Natural killer cell (primary cell): ENCODE measurements at regions not wholly inside any gene's neighbourhood (a gene's known extent, or its start where the extent isn't known, plus 50 kb on each side); places are given as distances from the start of the nearest gene placed in this dataset.

Experiments used
- ATAC-seq, 3 donors: fragments of 150-1000 bp in 2 of 3; fragments of 200-7000 bp in 1 of 3; cut with Tn5 transposase; 1 replicate in 1 of 3; 2 replicates in 2 of 3; pipeline ENCODE4 v1.10.0; 2021; ENCODE audit warnings: mild to moderate bottlenecking in 2 of 3, moderate library complexity in 2 of 3
- DNase-seq, 2 donors: peaks; one replicate each; pipeline versions ENCODE4 v3.0.0 to v3.0.0-alpha.2; 2013 to 2021; ENCODE audit warnings: mixed read lengths in 1 of 2
- H3K27ac ChIP-seq: one replicate; pipeline ENCODE4 v1.5.1; 2013; ENCODE audit warnings: mild to moderate bottlenecking, low read length
- H3K27me3 ChIP-seq: one replicate; pipeline ENCODE4 v1.6.1; 2013; ENCODE audit warnings: low read length; ENCODE audit not compliant: control insufficient read depth, insufficient read depth
- H3K36me3 ChIP-seq: one replicate; pipeline ENCODE4 v1.6.1; 2013; ENCODE audit warnings: low read length; ENCODE audit not compliant: control insufficient read depth, insufficient read depth
- H3K4me1 ChIP-seq: one replicate; pipeline ENCODE4 v1.6.1; 2013; ENCODE audit warnings: low read length; ENCODE audit not compliant: control insufficient read depth, insufficient read depth
- H3K4me3 ChIP-seq: one replicate; pipeline ENCODE4 v1.5.1; 2013; ENCODE audit warnings: low read length
- H3K9me3 ChIP-seq: one replicate; pipeline ENCODE4 v1.6.1; 2013; ENCODE audit warnings: low read length; ENCODE audit not compliant: control insufficient read depth, insufficient read depth
- H3K27ac Mint-ChIP-seq, 2 donors: one replicate each; pipeline ENCODE4 v1.8.0; 2022; ENCODE audit warnings: mild to moderate bottlenecking in 2 of 2, mixed read lengths in 2 of 2, moderate library complexity in 1 of 2
- H3K27me3 Mint-ChIP-seq, 2 donors: one replicate each; pipeline ENCODE4 v1.8.0; 2022; ENCODE audit warnings: low read depth in 2 of 2, mixed read lengths in 2 of 2
- H3K36me3 Mint-ChIP-seq: one replicate; pipeline ENCODE4 v1.8.0; 2022; ENCODE audit warnings: mixed read lengths
- H3K4me1 Mint-ChIP-seq, 2 donors: one replicate each; pipeline ENCODE4 v1.8.0; 2022; ENCODE audit warnings: mixed read lengths in 2 of 2
- H3K4me3 Mint-ChIP-seq: one replicate; pipeline ENCODE4 v1.8.0; 2022; ENCODE audit warnings: mild to moderate bottlenecking, moderate library complexity, mixed read lengths
- H3K9me3 Mint-ChIP-seq, 2 donors: one replicate each; pipeline ENCODE4 v1.8.0; 2022; ENCODE audit warnings: mixed read lengths in 2 of 2
- WGBS: methylation state at CpG from one replicate; pipeline ENCODE4 v1.1.7; 2013; ENCODE audit warnings: missing lambda C conversion rate; ENCODE audit not compliant: insufficient coverage; 5-methylcytosine and 5-hydroxymethylcytosine counted together
- intact Hi-C: fragments of 100-400 bp; cut with micrococcal nuclease; formaldehyde crosslinking; loops from one replicate; pipeline ENCODE4 v1.14.2; 2022
- TF ChIP-seq, protein P1 (sequence below): fragments of 200-600 bp; IDR thresholded peaks from one replicate; pipeline ENCODE4 v1.8.0; 2022; ENCODE audit warnings: antibody characterized with exemption

GRCh38 chr1:87204921-87205320 is 123.8 kb upstream of the LMO4 start:
- intact Hi-C loops: no loop called here
- WGBS: 29% methylated on average over 4 of the region's 8 CpGs
- DNase-seq: no peak
- Histone ChIP-seq H3K4me1 (peaks cover 8% of the 10 kb centered on the region), H3K27ac (no peak overlapping the region), H3K36me3 (no peaks in the 10 kb centered on the region), H3K4me3 (no peak overlapping the region), H3K9me3 (no peaks in the 10 kb centered on the region), H3K27me3 (no peaks in the 10 kb centered on the region)
- ATAC-seq: no peak
- H3K9me3 Mint-ChIP-seq: peaks cover 0 to 3% of the 10 kb centered on the region in 2 donors
- H3K4me1 Mint-ChIP-seq: peaks cover 38% of the 10 kb centered on the region in 2 donors
- H3K4me3 Mint-ChIP-seq: no peak overlapping the region
- H3K27ac Mint-ChIP-seq: no peak overlapping the region
- TF ChIP-seq, protein P1, sequence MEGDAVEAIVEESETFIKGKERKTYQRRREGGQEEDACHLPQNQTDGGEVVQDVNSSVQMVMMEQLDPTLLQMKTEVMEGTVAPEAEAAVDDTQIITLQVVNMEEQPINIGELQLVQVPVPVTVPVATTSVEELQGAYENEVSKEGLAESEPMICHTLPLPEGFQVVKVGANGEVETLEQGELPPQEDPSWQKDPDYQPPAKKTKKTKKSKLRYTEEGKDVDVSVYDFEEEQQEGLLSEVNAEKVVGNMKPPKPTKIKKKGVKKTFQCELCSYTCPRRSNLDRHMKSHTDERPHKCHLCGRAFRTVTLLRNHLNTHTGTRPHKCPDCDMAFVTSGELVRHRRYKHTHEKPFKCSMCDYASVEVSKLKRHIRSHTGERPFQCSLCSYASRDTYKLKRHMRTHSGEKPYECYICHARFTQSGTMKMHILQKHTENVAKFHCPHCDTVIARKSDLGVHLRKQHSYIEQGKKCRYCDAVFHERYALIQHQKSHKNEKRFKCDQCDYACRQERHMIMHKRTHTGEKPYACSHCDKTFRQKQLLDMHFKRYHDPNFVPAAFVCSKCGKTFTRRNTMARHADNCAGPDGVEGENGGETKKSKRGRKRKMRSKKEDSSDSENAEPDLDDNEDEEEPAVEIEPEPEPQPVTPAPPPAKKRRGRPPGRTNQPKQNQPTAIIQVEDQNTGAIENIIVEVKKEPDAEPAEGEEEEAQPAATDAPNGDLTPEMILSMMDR: no peak
- no peaks in the 10 kb centered on the region for H3K36me3 Mint-ChIP-seq
- H3K27me3 Mint-ChIP-seq: peaks cover 17 to 29% of the 10 kb centered on the region in 2 donors

DNA sequence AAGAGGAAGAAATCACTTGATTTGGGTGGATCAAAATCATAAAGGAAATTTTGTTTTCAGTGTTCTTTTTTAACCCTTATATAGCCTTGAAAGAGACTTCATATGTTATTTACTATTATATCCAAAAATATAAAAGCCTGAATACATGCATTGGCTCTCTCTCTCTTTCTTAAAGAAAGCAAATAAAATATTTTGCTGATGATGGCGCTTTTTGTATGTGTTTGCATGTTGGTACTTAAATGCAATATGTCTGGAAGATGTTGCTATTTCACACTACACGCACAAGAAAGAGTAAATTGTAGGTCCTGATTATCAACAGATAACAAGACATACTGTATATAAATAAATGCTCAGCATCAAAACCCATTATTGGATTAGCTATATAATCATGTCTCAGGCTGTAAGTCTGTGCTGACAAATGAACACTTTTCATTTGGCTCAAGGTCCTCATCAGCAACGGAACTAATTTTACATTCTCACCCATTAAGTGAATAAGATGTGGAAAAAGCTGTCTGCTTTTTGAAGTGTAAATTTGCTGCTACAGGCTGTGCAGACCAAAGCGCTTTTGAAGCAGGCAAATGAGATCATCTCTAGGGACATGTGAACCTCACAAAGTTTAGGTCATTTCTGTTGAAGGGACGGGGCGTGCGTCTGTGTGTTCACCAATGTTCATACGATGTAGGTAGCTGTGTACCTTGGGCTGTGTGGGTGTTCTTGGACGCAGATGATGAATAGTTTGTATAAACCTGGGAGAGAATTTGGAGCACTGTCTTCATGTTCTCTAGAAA is 122.4 kb upstream of the LMO4 start:
- no peaks in the 10 kb centered on the region for H3K36me3 Mint-ChIP-seq
- peaks cover 0 to 3% of the 10 kb centered on the region in 2 donors for H3K9me3 Mint-ChIP-seq
- DNase-seq (no peak), ATAC-seq (no peak)
- no peaks in the 10 kb centered on the region for H3K9me3 ChIP-seq
- TF ChIP-seq, protein P1: no peak
- H3K27me3 ChIP-seq: no peaks in the 10 kb centered on the region
- no peak overlapping the region for H3K27ac ChIP-seq
- no peak overlapping the region for H3K4me3 Mint-ChIP-seq
- H3K4me1 ChIP-seq: peaks cover 8% of the 10 kb centered on the region
- H3K4me3 ChIP-seq: no peak overlapping the region
- peaks cover 50 to 51% of the 10 kb centered on the region in 2 donors for H3K4me1 Mint-ChIP-seq
- no peaks in the 10 kb centered on the region for H3K36me3 ChIP-seq
- intact Hi-C loops: no loop called here
- peaks cover 11 to 20% of the 10 kb centered on the region in 2 donors for H3K27me3 Mint-ChIP-seq
- WGBS: 87% methylated on average over 6 of the region's 9 CpGs
- H3K27ac Mint-ChIP-seq: no peak overlapping the region

GRCh38 chr1:87208080-87208479 is 120.6 kb upstream of the LMO4 start:
- peaks cover 0 to 3% of the 10 kb centered on the region in 2 donors for H3K9me3 Mint-ChIP-seq
- H3K36me3 Mint-ChIP-seq: no peaks in the 10 kb centered on the region
- WGBS: 83% methylated on average over 2 of the region's 2 CpGs

More at GRCh38 chr1:87208080-87208479, 120.6 kb upstream of the LMO4 start:
- no peak overlapping the region for H3K4me3 Mint-ChIP-seq
- TF ChIP-seq, protein P1: no peak
- H3K4me1 Mint-ChIP-seq: peaks cover 41% of the 10 kb centered on the region in 2 donors
- Histone ChIP-seq H3K27ac (no peak overlapping the region), H3K27me3 (no peaks in the 10 kb centered on the region), H3K9me3 (no peaks in the 10 kb centered on the region), H3K36me3 (no peaks in the 10 kb centered on the region), H3K4me1 (peaks cover 6% of the 10 kb centered on the region), H3K4me3 (no peak overlapping the region)
- ATAC-seq (no peak), DNase-seq (no peak)
- intact Hi-C loops: no loop called here
- peaks cover 3 to 20% of the 10 kb centered on the region in 2 donors for H3K27me3 Mint-ChIP-seq
- peak overlapping the region in 1 of 2 donors; percentile 39 for H3K27ac Mint-ChIP-seq
